HG02884 (cell line): ENCODE measurements at regions not wholly inside any gene's neighbourhood (a gene's known extent, or its start where the extent isn't known, plus 50 kb on each side); places are given as distances from the start of the nearest gene placed in this dataset.

ENCODE experiments used
- ATAC-seq: cut with Tn5 transposase; IDR thresholded peaks from one replicate; pipeline ENCODE4 v1.9.1; 2021; ENCODE audit warnings: mild to moderate bottlenecking, moderate library complexity; ENCODE audit not compliant: unreplicated experiment

DNA sequence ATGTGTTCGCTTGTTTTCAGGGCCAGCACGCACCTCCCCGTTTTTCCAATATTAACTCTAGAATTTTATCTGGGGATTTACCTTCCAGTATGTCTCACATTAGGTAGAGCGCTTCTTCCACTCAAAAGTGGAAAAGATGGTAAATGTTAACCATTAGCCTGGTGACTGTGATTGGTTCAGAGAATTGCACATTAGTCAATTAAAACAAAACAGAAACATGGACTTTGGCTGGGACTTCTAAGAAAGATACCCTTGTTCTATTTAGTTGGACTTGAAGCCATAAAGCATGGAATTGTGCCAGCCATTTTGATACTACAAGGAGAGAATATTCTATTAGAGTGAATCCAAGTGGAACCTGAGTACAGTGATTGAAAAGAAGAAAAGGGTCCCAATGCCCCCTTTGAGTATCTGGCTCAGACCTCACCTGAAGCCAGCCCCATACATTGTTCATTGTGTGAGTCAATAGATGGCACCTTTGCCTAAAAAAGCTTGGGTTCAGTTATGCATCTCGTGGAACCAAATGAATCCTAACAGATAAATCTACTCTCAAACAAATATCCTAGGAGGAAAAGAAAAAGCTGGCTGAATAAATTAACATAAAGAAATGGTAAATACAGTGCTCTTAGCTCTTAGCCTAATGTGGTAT is 354.3 kb downstream of the IRS1 start:
- ATAC-seq: no peak

DNA sequence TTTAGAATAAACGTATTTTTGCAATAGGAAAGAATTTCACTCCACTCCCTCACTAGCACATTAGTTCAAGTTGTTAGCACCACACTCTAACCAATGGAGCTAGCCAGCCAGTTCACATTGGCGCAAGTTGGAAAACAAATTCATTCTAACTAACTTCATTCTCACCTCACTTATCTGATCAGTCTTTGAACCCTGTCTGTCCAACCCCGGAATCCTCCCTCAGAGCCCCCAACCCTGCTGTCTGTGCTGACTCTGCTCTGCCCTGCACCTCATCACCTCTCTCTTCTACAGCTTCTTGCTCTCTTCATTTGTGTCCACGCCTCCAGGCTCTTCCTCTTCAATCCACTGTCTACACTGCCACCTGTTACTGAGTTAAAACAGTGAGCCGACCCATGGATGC is 356.5 kb downstream of the IRS1 start:
- ATAC-seq: no peak

DNA sequence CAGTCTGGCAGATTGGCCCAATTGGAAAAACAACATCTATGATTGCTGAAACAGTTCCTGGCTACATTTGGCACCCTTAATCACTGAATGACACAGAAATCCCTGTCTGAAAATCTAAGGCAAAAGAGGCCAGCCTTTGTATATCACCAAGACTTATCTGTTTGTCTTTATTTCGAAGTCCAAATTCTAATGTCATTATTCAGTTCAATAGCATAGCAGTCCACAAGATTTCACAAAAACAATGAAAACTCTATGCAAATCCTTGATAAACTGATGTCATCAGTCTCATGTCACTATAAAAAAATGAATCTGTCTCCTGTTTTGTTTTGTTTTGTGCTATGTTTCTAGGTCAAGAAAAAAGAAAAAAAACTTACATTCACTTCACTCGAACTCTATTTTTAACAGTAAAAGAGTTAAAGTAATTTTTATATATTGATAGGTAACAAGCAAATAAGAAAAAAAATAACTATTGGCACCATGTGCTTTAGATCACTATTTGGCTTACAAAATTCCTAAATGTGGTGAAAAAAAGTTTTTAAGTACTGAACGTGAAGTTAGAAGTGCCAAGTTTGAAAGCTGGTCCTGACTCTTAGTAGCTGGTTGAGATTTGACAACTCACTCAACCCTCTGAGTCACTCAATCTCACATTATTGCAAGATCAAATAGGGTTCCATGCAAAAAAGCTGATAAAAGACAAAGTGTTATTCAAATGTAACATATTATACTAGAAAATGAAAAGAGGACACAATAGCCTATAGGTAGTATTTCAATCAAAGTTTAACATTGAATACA is 359.3 kb downstream of the IRS1 start:
- ATAC-seq: no peak

DNA sequence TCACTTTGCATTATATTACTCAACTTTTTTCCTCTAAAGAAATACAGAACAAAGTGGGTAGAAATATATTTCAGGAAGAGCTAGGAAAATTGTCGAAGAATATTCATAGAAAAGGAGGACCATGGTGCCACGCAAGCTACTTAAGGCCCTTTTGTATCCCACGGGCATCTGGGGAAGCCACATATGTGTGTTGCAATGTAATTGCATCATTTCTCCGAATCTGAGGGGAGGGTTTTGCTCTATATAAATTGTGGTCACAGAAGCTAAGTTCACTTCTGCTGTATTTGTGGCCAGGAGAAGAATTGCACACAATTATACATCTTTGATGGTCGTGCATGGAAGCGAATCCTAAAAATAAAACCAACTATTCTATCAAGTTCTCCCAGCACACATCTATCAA is 360.3 kb downstream of the IRS1 start:
- no peak for ATAC-seq

DNA sequence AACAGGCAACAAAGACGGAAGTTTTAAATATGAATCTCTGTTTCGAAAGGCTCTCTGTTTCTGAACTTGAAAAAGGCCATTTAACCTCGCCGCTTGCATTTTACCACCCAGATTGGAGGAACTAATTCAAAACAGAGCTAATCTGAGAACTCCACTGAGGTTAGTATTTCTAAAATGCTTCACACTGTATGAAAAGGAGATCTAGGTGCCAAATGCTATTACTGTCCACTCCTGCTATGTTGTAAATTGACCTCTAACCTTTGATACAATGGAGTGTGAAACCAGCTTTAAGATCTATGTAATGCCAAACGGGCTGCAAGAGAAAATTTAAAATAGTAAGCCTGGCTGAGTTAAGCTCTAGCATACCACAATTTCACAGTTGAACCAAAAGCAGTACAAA is 364.5 kb downstream of the IRS1 start:
- no peak for ATAC-seq

DNA sequence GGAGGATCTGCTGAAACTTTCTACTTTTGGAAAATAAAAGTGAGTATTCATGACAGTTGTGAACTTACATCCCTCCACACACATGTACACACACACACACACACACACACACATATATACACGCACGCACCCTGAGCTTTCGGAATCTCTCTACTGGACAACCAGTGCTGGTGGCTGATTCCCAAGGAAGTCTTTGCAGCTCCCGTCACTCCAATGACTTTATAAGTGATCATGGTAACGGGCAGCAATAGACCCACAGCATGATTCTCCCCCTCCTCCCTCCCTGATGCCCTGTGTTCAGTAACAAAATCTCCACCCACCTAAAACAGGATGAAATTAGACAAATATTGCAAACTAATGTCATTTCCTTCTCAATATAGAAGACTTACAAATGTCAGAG is 364.9 kb downstream of the IRS1 start:
- no peak for ATAC-seq

DNA sequence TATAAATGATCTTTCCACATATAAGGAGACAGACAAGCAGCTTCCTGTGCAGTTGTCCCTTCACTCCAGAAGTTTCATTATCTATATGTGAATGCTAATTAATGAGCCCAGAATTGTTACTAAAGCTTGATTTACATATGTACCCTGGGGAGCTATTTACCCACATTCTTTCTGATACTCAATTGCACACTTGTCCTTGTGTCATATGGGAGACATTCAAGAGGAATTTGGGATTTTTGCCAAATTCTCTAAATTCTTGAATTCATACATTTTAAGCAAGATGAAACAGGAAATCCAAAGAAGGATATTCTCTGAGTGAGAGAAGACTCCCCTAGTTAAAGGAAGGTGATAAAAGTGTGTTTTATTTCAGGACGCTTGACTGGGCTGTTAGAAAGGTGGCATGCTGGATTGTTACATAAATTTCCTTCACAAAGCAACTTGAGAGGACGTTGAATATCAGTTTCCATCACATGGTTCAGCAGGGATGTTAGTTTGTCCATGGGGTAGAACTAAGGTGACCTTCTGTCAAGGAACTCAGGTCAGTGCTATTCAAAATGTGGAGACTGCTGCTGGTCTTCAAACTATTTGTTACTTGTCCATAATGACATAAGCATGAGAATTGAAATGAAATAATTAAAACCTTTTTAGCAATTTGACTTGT is 368.2 kb downstream of the IRS1 start:
- no peak for ATAC-seq

DNA sequence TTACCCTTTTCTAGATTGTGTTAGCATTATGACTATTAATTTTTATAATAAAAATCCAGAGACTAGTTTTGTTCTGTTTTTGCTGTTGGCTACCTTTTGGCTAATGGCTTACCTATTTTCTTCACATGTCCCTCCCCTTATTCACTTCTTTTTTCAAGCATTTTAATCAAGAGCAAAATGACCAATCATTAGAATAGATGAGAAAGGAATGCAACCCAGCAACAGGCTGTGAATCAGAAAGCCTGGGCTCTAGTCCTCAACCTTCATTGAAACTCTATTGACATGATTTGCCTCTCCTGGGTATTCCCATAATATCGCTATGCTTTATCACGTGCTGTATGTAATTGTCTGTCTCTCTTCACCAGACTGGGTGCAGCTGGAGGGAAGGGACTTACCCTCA is 370.1 kb downstream of the IRS1 start:
- no peak for ATAC-seq

DNA sequence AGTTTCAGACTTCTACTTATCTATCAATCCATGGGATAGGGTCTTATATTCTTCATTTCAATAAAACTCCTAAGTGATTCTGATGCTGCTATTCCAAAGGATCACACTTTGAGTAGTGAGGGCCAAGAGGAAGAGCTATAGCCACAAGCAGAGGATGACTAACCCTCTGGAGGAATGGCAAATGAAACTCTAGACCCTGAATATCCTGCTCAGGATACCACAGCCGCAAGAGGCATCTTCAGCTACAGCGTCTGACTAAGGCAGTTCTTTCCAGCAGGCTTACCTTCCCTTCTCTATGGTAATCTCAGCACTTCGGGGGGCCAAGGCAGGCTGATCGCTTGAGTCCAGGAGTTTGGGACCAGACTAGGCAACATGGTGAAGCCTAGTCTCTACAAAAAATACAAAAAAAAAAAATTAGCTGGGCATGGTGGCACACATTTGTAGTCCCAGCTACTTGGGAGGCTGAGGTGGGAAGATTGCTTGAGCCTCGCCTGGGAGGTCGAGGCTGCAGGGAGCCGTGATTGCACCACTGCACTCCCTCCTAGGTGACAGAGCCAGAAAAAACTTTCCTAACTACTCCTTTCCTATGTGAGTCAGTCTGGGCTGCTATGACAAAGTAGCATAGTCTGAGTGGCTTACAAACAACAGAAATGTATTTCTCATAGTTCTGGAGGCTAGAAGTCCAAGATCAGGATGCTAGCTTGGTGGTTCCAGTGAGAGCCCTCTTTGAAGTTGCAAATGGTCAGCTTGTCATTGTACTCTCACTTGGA is 371.9 kb downstream of the IRS1 start:
- no peak for ATAC-seq

DNA sequence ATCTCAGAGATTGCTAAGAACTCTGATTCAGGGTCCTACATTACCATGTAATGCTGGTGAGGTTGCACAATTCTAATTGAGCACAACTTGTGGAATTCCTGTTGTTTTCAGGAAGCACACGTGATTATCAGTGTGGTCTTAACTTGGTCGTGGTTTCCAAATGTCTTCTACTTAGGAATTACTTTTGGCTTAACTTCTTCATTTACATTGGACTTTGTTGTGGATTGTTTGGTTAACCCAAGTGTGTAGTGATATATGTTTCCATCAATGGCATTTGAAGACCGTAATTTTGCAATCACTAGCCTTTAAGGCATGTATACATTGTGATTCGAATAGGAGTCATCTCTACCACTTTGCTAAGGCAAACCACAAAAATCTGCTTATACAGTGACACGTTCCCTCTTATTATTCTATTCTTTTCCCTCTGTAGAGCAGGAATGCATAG is 373.3 kb downstream of the IRS1 start:
- no peak for ATAC-seq

DNA sequence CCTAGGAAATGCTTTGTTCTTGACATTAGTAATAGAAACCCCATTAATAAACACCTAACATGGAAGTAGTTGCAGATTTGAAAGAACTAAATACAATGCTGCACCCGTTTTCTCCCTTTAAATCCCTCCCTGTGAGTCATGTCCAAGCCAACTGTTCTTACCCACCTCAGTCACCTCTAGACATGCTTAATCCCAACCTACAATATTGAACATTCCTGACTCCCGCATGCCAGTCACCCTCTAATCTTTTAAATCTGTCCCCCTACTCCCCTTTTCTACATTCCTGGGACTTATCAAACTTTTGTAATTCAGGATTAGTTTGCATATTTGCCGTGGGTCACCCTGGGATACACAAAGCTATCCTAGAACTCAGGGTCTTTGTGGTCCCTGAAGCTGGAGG is 374.6 kb downstream of the IRS1 start:
- ATAC-seq: no peak

DNA sequence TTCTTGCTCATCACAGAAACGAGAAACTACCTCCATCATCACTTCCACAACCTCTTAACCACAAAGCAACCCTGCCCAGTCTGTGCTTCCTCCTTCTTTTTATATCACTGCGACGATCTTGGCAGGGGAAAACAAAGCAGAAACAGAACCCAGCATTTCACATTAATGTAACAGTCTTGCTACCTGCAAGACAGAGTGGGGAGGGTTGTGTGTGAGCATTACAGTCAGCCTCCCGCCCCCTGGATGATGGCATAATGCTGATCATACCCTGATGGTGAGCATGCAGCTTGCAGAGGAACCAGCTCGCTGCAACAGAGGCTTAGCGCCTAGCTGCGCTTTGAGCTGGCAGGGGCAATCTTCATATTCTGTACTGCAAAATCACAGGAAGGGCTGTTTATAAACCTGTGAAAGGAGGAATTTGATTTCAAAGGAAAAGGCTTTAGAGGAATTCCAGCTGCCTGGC is 376.1 kb downstream of the IRS1 start:
- peak; percentile 94 for ATAC-seq

DNA sequence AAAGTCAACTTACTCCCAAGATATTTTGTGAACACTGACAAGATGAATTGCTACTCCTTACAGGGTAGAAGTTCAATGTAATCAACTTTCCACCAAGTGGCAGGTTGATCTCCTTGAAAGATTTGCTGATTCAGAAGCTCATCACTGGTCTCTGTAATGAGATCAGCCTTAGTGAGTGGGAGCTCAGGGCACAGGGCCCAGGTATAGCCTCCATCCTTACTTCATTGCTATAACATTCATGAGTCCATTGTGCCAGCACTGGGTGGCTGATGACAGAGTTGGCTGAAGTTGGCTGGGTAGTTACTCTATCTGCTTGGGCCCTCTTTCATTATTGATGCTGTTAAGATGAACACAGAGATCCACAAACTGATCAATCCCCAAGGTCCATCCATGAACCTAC is 379.0 kb downstream of the IRS1 start:
- no peak for ATAC-seq

DNA sequence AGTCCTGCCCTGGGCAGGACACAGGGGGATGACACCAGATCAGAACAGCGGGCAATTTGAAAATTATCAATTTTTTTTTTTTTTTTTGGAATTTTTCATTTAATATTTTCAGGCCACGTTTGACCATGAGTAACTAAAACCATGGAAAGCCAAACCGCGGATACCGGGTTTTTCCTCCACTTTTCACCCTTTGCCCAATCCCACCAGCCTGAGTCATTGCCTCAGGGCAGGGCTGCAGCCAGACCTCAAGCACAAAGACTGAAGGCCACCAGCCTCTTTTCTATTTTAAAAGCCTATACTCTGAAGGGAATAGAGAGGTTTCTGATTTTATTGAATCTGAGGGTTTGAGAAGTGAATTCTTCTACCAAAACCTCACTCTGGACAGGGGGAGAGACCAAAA is 381.1 kb downstream of the IRS1 start:
- no peak for ATAC-seq

DNA sequence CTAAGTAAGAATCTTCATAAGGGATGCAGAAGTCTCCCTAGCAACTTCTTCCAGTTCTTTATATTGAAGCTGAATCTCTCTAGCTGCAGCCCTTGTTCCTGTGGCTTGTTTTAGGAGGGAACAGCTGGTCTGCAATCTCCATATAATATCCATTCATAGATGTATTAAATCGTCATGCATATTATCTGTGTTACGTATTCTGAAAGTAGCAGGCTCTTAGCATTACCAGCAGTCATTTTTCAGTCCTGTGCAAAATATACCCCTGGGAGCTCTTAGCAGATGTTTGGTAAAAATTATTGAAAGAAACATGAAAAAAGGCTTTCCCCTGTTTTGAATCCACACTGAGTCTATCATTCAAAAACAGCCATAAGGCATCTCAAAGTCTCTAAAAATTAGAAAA is 385.3 kb downstream of the IRS1 start:
- ATAC-seq: no peak

DNA sequence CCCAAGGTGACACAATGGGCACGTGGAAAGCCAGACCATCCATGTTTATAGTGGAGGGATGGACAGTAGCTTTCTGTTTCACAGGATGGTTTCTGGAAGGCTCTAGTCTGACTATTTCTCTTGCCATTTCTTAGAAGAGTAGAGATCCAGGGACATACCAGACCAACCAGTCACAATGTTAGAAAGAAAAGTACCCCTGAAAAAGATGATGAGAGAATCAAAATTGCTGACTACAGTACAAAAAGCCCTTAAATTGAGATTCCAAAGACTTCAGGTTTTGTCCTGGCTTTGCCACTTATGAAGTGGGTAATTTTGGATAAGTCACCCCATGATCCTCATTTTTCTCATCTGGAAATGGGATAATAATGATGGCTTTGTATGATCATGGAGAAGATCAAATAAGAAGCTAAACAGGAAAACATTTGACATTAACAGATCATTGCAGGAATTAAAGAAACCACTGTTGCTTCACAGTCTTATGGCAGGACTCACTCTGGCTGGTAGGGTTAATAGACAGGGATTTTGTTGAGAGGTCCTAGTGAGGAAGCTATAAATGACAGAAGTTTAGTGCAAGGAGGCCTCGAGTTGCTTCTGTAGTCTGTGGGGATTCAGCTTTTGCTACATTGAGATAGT is 386.0 kb downstream of the IRS1 start:
- no peak for ATAC-seq

DNA sequence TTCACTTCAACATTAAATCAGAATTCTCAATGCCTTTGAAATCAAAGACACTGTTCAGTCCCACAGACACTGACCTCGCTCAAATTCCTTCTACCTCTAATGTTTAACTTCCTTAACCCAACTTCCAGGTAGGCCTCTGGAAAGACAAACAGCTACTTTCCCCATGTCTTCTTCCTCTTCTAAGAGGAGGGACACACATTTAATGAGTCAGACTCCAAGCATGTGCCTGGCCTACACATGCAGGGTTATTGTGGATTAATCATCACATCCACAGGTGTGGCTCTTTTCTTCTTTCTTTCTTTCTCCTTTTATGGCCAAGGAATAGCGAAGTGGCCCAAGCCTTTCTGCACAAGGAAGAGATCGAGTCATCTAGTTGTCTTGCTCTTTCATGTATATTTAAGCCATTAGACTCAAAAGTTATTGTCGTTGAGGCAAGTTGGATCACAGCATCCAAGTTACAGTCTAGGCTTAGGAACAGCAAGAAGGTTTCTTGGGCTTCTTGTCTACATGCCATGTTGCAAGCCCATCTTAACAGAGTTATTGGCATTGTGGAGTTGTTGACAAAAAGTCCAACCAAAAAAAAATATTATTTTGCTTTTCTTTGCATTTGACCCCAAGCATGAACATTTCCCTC is 387.8 kb downstream of the IRS1 start:
- no peak for ATAC-seq

DNA sequence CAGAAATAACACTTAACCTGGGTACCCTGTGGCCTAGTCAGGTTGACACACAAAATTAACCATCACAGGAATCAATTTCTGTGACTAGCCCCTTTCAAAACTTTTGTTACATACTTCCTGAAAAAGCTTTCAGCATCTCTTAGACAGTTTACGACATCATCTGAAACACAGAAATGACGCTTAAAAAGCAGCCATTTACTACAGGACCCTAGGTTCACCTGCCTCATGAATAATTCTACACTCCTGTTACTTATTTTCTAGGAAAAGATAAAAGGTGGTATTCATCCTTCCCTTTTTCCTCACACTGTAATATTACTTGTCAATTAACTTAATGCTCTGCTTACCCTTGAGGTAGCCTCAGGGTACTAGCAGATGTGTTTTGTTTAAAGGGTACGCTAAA is 388.4 kb downstream of the IRS1 start:
- no peak for ATAC-seq

DNA sequence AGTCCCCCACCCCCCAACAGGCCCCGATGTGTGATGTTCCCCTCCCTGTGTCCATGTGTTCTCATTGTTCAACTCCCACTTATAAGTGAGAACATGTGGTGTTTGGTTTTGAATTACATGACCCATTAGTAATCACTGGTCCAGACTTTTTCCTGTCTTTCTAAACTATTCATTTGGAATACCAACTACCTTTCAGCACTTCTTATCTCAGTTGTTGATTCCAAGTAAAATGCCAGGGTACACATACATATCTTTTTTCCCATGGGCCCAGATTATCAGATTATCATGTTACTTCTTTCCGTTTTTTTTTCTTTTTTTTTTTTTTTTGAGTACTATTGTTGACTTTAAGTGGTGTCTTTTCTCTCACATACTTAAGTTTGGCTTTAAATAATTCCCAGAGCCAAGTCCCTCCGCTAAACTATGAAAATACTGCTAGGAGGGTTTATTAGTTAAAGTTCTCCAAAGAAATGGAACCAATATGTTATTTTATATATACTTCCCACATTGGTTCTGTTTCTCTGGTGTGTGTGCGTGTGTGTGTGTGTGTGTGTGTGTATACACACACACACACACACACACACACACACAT is 389.3 kb downstream of the IRS1 start:
- ATAC-seq: no peak

DNA sequence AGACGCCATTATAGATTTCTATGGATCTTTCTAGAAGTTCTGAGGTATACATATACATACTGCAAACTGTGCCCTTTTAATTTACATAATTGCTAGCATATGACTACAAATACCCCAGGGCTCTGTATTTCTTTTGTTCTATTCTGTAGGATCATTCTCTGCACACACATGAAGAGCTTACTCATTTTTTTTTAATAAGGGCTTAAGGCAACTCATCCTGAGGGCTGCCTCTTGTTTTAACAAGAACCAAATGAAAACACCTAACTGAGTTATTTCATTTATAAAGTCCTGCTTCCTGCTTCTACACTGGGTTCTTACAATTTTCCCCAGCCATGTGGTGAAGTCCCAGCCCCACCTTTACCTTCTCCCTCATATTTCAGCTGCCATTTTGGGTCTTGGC is 390.5 kb downstream of the IRS1 start:
- no peak for ATAC-seq
